ENCODE measurements at regions not wholly inside any gene's neighbourhood (a gene's known extent, or its start where the extent isn't known, plus 50 kb on each side); places are given as distances from the start of the nearest gene placed in this dataset.

GRCh38 chr1:193326296-193326695 is 139.9 kb upstream of the B3GALT2 start:
- no peaks in the 10 kb centered on the region for H3K9me3 ChIP-seq (ENCODE audit: control insufficient read depth in 2 of 2, insufficient read depth in 1 of 2, low read length in 1 of 2)
- DNase-seq (ENCODE audit: low read depth in 6 of 9, low spot score in 9 of 9), result no peak
- WGBS, result 98% methylated on average over 1 of the region's 1 CpG
- no peaks in the 10 kb centered on the region for H3K27me3 ChIP-seq (ENCODE audit: control insufficient read depth in 2 of 2, insufficient read depth in 1 of 2, low read length in 1 of 2)
- no peak overlapping the region for H3K27ac ChIP-seq (ENCODE audit: low read depth in 1 of 2, low read length in 1 of 2)
- H3K36me3 ChIP-seq (ENCODE audit: control insufficient read depth in 2 of 2, insufficient read depth in 2 of 2, low read length in 1 of 2), result no peaks in the 10 kb centered on the region
- H3K4me1 ChIP-seq (ENCODE audit: control insufficient read depth in 2 of 2, insufficient read depth in 2 of 2, low read length in 2 of 2), result no peaks in the 10 kb centered on the region
- H3K4me3 ChIP-seq (ENCODE audit: low read length in 2 of 2), result no peak overlapping the region

GRCh38 chr1:193325771-193326170 is 139.4 kb upstream of the B3GALT2 start:
- H3K27ac ChIP-seq (ENCODE audit: low read depth in 1 of 2, low read length in 1 of 2), result no peak overlapping the region
- H3K4me1 ChIP-seq (ENCODE audit: control insufficient read depth in 2 of 2, insufficient read depth in 2 of 2, low read length in 2 of 2), result no peaks in the 10 kb centered on the region
- 95% methylated on average over 4 of the region's 4 CpGs for WGBS
- H3K36me3 ChIP-seq (ENCODE audit: control insufficient read depth in 2 of 2, insufficient read depth in 2 of 2, low read length in 1 of 2), result no peaks in the 10 kb centered on the region
- H3K27me3 ChIP-seq (ENCODE audit: control insufficient read depth in 2 of 2, insufficient read depth in 1 of 2, low read length in 1 of 2), result no peaks in the 10 kb centered on the region
- DNase-seq (ENCODE audit: low read depth in 6 of 9, low spot score in 9 of 9), result no peak
- no peaks in the 10 kb centered on the region for H3K9me3 ChIP-seq (ENCODE audit: control insufficient read depth in 2 of 2, insufficient read depth in 1 of 2, low read length in 1 of 2)
- no peak overlapping the region for H3K4me3 ChIP-seq (ENCODE audit: low read length in 2 of 2)

DNA sequence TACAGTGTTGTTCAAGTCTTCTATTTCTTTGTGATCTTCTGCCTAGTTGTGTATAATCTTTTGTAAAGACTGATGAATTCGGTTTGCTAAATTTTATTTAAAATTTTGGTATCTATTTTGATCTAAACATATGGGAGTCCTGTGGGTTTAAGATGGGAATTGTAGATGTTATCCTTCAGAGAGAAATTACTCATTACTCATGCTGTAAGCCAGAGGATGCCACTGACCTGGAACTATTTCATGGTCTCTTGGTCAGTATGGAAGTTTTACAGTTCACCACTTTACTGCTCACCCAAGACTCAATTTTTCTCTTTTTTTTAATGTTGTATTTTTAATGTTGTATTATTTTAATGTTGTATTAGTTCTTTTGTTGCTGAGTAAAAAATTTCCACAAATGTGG is 138.6 kb upstream of the B3GALT2 start:
- Histone ChIP-seq H3K36me3 (ENCODE audit: control insufficient read depth in 2 of 2, insufficient read depth in 2 of 2, low read length in 1 of 2) (no peaks in the 10 kb centered on the region), H3K4me3 (ENCODE audit: low read length in 2 of 2) (no peak overlapping the region), H3K27me3 (ENCODE audit: control insufficient read depth in 2 of 2, insufficient read depth in 1 of 2, low read length in 1 of 2) (no peaks in the 10 kb centered on the region), H3K27ac (ENCODE audit: low read depth in 1 of 2, low read length in 1 of 2) (no peak overlapping the region), H3K4me1 (ENCODE audit: control insufficient read depth in 2 of 2, insufficient read depth in 2 of 2, low read length in 2 of 2) (no peaks in the 10 kb centered on the region), H3K9me3 (ENCODE audit: control insufficient read depth in 2 of 2, insufficient read depth in 1 of 2, low read length in 1 of 2) (no peaks in the 10 kb centered on the region)
- WGBS, result 95% methylated on average over 1 of the region's 1 CpG
- DNase-seq (ENCODE audit: low read depth in 6 of 9, low spot score in 9 of 9), result no peak

DNA sequence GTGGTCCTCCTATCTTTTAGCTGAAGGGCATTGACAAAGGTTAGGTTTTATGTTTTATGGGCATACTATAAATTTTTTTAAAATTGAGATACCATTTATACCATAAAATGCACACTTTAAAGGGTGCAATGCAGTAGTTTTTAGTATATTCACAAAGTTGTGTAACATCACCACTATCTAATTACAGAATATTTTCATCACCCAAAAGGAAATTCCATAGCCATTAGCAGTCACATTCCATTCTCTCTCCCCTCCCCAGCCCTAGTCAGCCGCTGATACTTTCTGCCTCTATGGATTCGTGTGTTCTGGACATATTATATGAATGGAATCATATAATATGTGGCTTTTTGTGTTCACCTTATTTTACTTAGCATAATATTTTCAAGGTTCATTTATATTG is 135.8 kb upstream of the B3GALT2 start:
- H3K4me1 ChIP-seq (ENCODE audit: control insufficient read depth in 2 of 2, insufficient read depth in 2 of 2, low read length in 2 of 2), result no peaks in the 10 kb centered on the region
- no peak overlapping the region for H3K4me3 ChIP-seq (ENCODE audit: low read length in 2 of 2)
- 91% methylated on average over 2 of the region's 2 CpGs for WGBS
- DNase-seq (ENCODE audit: low read depth in 6 of 9, low spot score in 9 of 9), result no peak
- no peak overlapping the region for H3K27ac ChIP-seq (ENCODE audit: low read depth in 1 of 2, low read length in 1 of 2)
- no peaks in the 10 kb centered on the region for H3K27me3 ChIP-seq (ENCODE audit: control insufficient read depth in 2 of 2, insufficient read depth in 1 of 2, low read length in 1 of 2)
- H3K36me3 ChIP-seq (ENCODE audit: control insufficient read depth in 2 of 2, insufficient read depth in 2 of 2, low read length in 1 of 2), result no peaks in the 10 kb centered on the region
- H3K9me3 ChIP-seq (ENCODE audit: control insufficient read depth in 2 of 2, insufficient read depth in 1 of 2, low read length in 1 of 2), result no peaks in the 10 kb centered on the region

- H3K4me1 ChIP-seq (ENCODE audit: control insufficient read depth in 2 of 2, insufficient read depth in 2 of 2, low read length in 2 of 2), result no peaks in the 10 kb centered on the region
- H3K4me3 ChIP-seq (ENCODE audit: low read length in 2 of 2), result no peak overlapping the region
- H3K36me3 ChIP-seq (ENCODE audit: control insufficient read depth in 2 of 2, insufficient read depth in 2 of 2, low read length in 1 of 2), result no peaks in the 10 kb centered on the region
- no peaks in the 10 kb centered on the region for H3K9me3 ChIP-seq (ENCODE audit: control insufficient read depth in 2 of 2, insufficient read depth in 1 of 2, low read length in 1 of 2)
- no peak overlapping the region for H3K27ac ChIP-seq (ENCODE audit: low read depth in 1 of 2, low read length in 1 of 2)
- DNase-seq (ENCODE audit: low read depth in 6 of 9, low spot score in 9 of 9), result no peak
- H3K27me3 ChIP-seq (ENCODE audit: control insufficient read depth in 2 of 2, insufficient read depth in 1 of 2, low read length in 1 of 2), result no peaks in the 10 kb centered on the region
- 94% methylated on average over 2 of the region's 2 CpGs for WGBS
These were observed 134.9 kb upstream of the B3GALT2 start for GRCh38 chr1:193321242-193321840.

GRCh38 chr1:193320270-193320669 is 133.9 kb upstream of the B3GALT2 start:
- 66% methylated on average over 2 of the region's 2 CpGs for WGBS
- no peaks in the 10 kb centered on the region for H3K4me1 ChIP-seq (ENCODE audit: control insufficient read depth in 2 of 2, insufficient read depth in 2 of 2, low read length in 2 of 2)
- H3K27ac ChIP-seq (ENCODE audit: low read depth in 1 of 2, low read length in 1 of 2), result no peak overlapping the region
- no peaks in the 10 kb centered on the region for H3K36me3 ChIP-seq (ENCODE audit: control insufficient read depth in 2 of 2, insufficient read depth in 2 of 2, low read length in 1 of 2)
- DNase-seq (ENCODE audit: low read depth in 6 of 9, low spot score in 9 of 9), result no peak
- no peaks in the 10 kb centered on the region for H3K27me3 ChIP-seq (ENCODE audit: control insufficient read depth in 2 of 2, insufficient read depth in 1 of 2, low read length in 1 of 2)
- no peak overlapping the region for H3K4me3 ChIP-seq (ENCODE audit: low read length in 2 of 2)
- no peaks in the 10 kb centered on the region for H3K9me3 ChIP-seq (ENCODE audit: control insufficient read depth in 2 of 2, insufficient read depth in 1 of 2, low read length in 1 of 2)

DNA sequence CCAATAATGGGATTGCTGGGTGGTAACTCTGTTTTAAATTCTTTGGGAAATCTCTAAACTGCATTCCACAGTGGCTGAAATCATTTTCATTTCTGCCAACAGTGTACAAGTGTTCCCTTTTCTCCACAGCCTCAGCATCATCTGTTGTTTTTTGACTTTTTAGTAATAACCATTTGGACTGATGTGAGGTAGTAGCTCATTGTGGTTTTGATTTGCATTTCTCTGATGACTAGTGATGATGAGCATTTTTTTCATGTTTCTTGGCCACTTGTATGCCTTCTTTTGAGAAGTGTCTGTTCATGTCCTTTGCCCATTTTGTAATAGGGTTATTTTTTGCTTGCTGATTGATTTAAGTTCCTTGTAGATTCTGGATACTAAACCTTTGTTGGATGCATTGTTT is 131.9 kb upstream of the B3GALT2 start:
- H3K36me3 ChIP-seq (ENCODE audit: control insufficient read depth in 2 of 2, insufficient read depth in 2 of 2, low read length in 1 of 2), result no peaks in the 10 kb centered on the region
- no peaks in the 10 kb centered on the region for H3K27me3 ChIP-seq (ENCODE audit: control insufficient read depth in 2 of 2, insufficient read depth in 1 of 2, low read length in 1 of 2)
- H3K4me1 ChIP-seq (ENCODE audit: control insufficient read depth in 2 of 2, insufficient read depth in 2 of 2, low read length in 2 of 2), result no peaks in the 10 kb centered on the region
- H3K27ac ChIP-seq (ENCODE audit: low read depth in 1 of 2, low read length in 1 of 2), result no peak overlapping the region
- no peak for DNase-seq (ENCODE audit: low read depth in 6 of 9, low spot score in 9 of 9)
- no peaks in the 10 kb centered on the region for H3K9me3 ChIP-seq (ENCODE audit: control insufficient read depth in 2 of 2, insufficient read depth in 1 of 2, low read length in 1 of 2)
- no peak overlapping the region for H3K4me3 ChIP-seq (ENCODE audit: low read length in 2 of 2)

GRCh38 chr1:193313354-193314140 is 127.1 kb upstream of the B3GALT2 start:
- DNase-seq (ENCODE audit: low read depth in 6 of 9, low spot score in 9 of 9), result no peak
- H3K4me3 ChIP-seq (ENCODE audit: low read length in 2 of 2), result no peak overlapping the region
- no peak overlapping the region for H3K27ac ChIP-seq (ENCODE audit: low read depth in 1 of 2, low read length in 1 of 2)
- no peaks in the 10 kb centered on the region for H3K9me3 ChIP-seq (ENCODE audit: control insufficient read depth in 2 of 2, insufficient read depth in 1 of 2, low read length in 1 of 2)
- H3K36me3 ChIP-seq (ENCODE audit: control insufficient read depth in 2 of 2, insufficient read depth in 2 of 2, low read length in 1 of 2), result no peaks in the 10 kb centered on the region
- WGBS, result 94% methylated on average over 15 of the region's 15 CpGs
- peaks cover 0 to 8% of the 10 kb centered on the region in 2 donors for H3K4me1 ChIP-seq (ENCODE audit: control insufficient read depth in 2 of 2, insufficient read depth in 2 of 2, low read length in 2 of 2)
- H3K27me3 ChIP-seq (ENCODE audit: control insufficient read depth in 2 of 2, insufficient read depth in 1 of 2, low read length in 1 of 2), result no peaks in the 10 kb centered on the region

GRCh38 chr1:193312432-193312831 is 126.0 kb upstream of the B3GALT2 start:
- Histone ChIP-seq H3K9me3 (ENCODE audit: control insufficient read depth in 2 of 2, insufficient read depth in 1 of 2, low read length in 1 of 2) (no peaks in the 10 kb centered on the region), H3K27ac (ENCODE audit: low read depth in 1 of 2, low read length in 1 of 2) (no peak overlapping the region), H3K4me3 (ENCODE audit: low read length in 2 of 2) (no peak overlapping the region), H3K4me1 (ENCODE audit: control insufficient read depth in 2 of 2, insufficient read depth in 2 of 2, low read length in 2 of 2) (peaks cover 0 to 8% of the 10 kb centered on the region in 2 donors), H3K27me3 (ENCODE audit: control insufficient read depth in 2 of 2, insufficient read depth in 1 of 2, low read length in 1 of 2) (no peaks in the 10 kb centered on the region), H3K36me3 (ENCODE audit: control insufficient read depth in 2 of 2, insufficient read depth in 2 of 2, low read length in 1 of 2) (no peaks in the 10 kb centered on the region)
- no peak for DNase-seq (ENCODE audit: low read depth in 6 of 9, low spot score in 9 of 9)
- WGBS, result 94% methylated on average over 4 of the region's 4 CpGs
